Pancreas (tissue), 10 donors: ENCODE measurements at regions not wholly inside any gene's neighbourhood (a gene's known extent, or its start where the extent isn't known, plus 50 kb on each side); places are given as distances from the start of the nearest gene placed in this dataset.
A peak's percentile ranks its signal among the peaks of the same experiment; 100 is the strongest.

ENCODE experiments used
- ATAC-seq, 4 donors: fragments of 200-7000 bp; cut with Tn5 transposase; one replicate each; pipeline versions ENCODE4 v1.8.0 to v1.9.1; 2020; ENCODE audit warnings: mild to moderate bottlenecking in 4 of 4, moderate library complexity in 4 of 4
- DNase-seq, 6 donors: peaks; one replicate each; pipeline ENCODE4 v3.0.0-alpha.2; 2020
- FAIRE-seq: peaks from 2 replicates; lab custom pipeline; 2012; peaks lifted over from hg19 to GRCh38; lab: Jason Lieb, UNC
- H3K27ac ChIP-seq, 4 donors: fragments of 200-600 bp; sonication (generic); 1 replicate in 3 of 4; 2 replicates in 1 of 4; pipeline versions ENCODE4 v1.5.0 to v1.8.0; 2020
- H3K27me3 ChIP-seq, 4 donors: fragments of 200-600 bp; one replicate each; pipeline ENCODE4 v1.8.0; 2021
- H3K36me3 ChIP-seq, 3 donors: fragments of 200-600 bp; sonication (generic) in 1 of 3; one replicate each; pipeline versions ENCODE4 v1.5.0 to v1.8.0; 2020 to 2021
- H3K4me1 ChIP-seq, 3 donors: fragments of 200-600 bp; one replicate each; pipeline ENCODE4 v1.8.0; 2021
- H3K4me3 ChIP-seq, 4 donors: fragments of 200-600 bp; sonication (generic) in 2 of 4; one replicate each; pipeline versions ENCODE4 v1.5.0 to v1.8.0; 2020 to 2021
- H3K9me3 ChIP-seq, 4 donors: fragments of 200-600 bp; one replicate each; pipeline ENCODE4 v1.8.0; 2021
- CTCF ChIP-seq, 4 donors: fragments of 200-600 bp; sonication (generic) in 3 of 4; IDR thresholded peaks; one replicate each; pipeline versions ENCODE4 v1.5.0 to v1.8.0; 2021; ENCODE audit warnings: antibody characterized with exemption in 4 of 4
- WGBS, 2 donors: extraction: QIAGEN DNeasy Blood & Tissue Kit; methylation state at CpG; one replicate each; pipeline ENCODE4 v1.1.7; 2013; 5-methylcytosine and 5-hydroxymethylcytosine counted together
- intact Hi-C, 3 donors: fragments of 100-400 bp; cut with DNase I; formaldehyde crosslinking; loops; one replicate each; pipeline versions ENCODE4 v1.11.1 to v1.14.2; 2022
- donor health status: healthy with polysubstance abuse.
- donor health status: DM: no; HTN: no; CAD: no; lungs with moderate emphysema.
- donor health status: DM: no; HTN: no; CAD: no.
- donor health status: control.
- donor health status: control.
- donor health status: Bipolar disorder and iron deficiency.
- donor health status: DM: yes; HTN: yes; CAD: no.
- donor health status: DM: no; HTN: no; CAD: no.
- donor health status: DM: no; HTN: no; CAD: no.
- donor health status: DM: yes; HTN: yes; CAD: no.

GRCh38 chr2:16334886-16335603 is 330.6 kb downstream of the CYRIA start:
- intact Hi-C loops = no loop called here
- Histone ChIP-seq H3K27me3 (no peaks in the 10 kb centered on the region), H3K36me3 (no peaks in the 10 kb centered on the region), H3K4me3 (no peak overlapping the region), H3K27ac (no peak overlapping the region), H3K4me1 (no peaks in the 10 kb centered on the region), H3K9me3 (no peaks in the 10 kb centered on the region)
- FAIRE-seq = no peak
- ATAC-seq = no peak
- 38 to 53% methylated on average over 2 of the region's 2 CpGs for WGBS, 2 donors
- no peak for DNase-seq
- TF ChIP-seq CTCF (IDR thresholded peaks at IDR 0.05) = no peak

- intact Hi-C loops = no loop called here
- WGBS, 2 donors = 63 to 74% methylated on average over 1 of the region's 1 CpG
- no peak for TF ChIP-seq CTCF (IDR thresholded peaks at IDR 0.05)
- ATAC-seq (no peak), DNase-seq (no peak), FAIRE-seq (no peak)
- no peaks in the 10 kb centered on the region for H3K4me1 ChIP-seq
- no peak overlapping the region for H3K27ac ChIP-seq
- H3K9me3 ChIP-seq = no peaks in the 10 kb centered on the region
- no peaks in the 10 kb centered on the region for H3K27me3 ChIP-seq
- no peak overlapping the region for H3K4me3 ChIP-seq
- H3K36me3 ChIP-seq = no peaks in the 10 kb centered on the region
Measured at GRCh38 chr2:16334366-16334765, 331.3 kb downstream of the CYRIA start.

- intact Hi-C loops = no loop called here
- Histone ChIP-seq H3K36me3 (no peaks in the 10 kb centered on the region), H3K4me1 (no peaks in the 10 kb centered on the region), H3K9me3 (no peaks in the 10 kb centered on the region), H3K27ac (no peak overlapping the region), H3K4me3 (no peak overlapping the region), H3K27me3 (no peaks in the 10 kb centered on the region)
- no peak for ATAC-seq
- no peak for FAIRE-seq
- no peak for DNase-seq
- WGBS, 2 donors = 43 to 50% methylated on average over 2 of the region's 2 CpGs
- TF ChIP-seq CTCF (IDR thresholded peaks at IDR 0.05) = no peak
Measured at GRCh38 chr2:16333681-16334080, 332.0 kb downstream of the CYRIA start.

- ATAC-seq = peak in 1 of 4 donors; percentile 14
- no peak for TF ChIP-seq CTCF (IDR thresholded peaks at IDR 0.05)
- no peaks in the 10 kb centered on the region for H3K36me3 ChIP-seq
- no peak for FAIRE-seq
- H3K27me3 ChIP-seq = no peaks in the 10 kb centered on the region
- H3K27ac ChIP-seq = no peak overlapping the region
- WGBS, 2 donors = 54 to 68% methylated on average over 8 of the region's 8 CpGs
- no peaks in the 10 kb centered on the region for H3K4me1 ChIP-seq
- H3K4me3 ChIP-seq = no peak overlapping the region
- no peaks in the 10 kb centered on the region for H3K9me3 ChIP-seq
- DNase-seq = no peak
- intact Hi-C loops = no loop called here
Measured at GRCh38 chr2:16332681-16333557, 332.7 kb downstream of the CYRIA start.
